NB4 (cell line): ENCODE measurements at regions not wholly inside any gene's neighbourhood (a gene's known extent, or its start where the extent isn't known, plus 50 kb on each side); places are given as distances from the start of the nearest gene placed in this dataset.

Source experiments
- DNase-seq: peaks from one replicate; pipeline ENCODE4 v3.0.0; 2010; ENCODE audit warnings: low read depth
- H3K4me3 ChIP-seq: one replicate; pipeline ENCODE4 v1.5.1; 2011; ENCODE audit warnings: mild to moderate bottlenecking, low read depth, low read length, moderate library complexity
- CTCF ChIP-seq: IDR thresholded peaks from one replicate; pipeline ENCODE4 v1.5.1; 2012; ENCODE audit warnings: low read depth, low read length
- MAX ChIP-seq: IDR thresholded peaks from 2 replicates; pipeline ENCODE4 v1.6.1; 2011; ENCODE audit warnings: low read depth, low read length
- MYC ChIP-seq: IDR thresholded peaks from 2 replicates; pipeline ENCODE4 v1.6.1; 2011; ENCODE audit warnings: low read depth, low read length
- POLR2A ChIP-seq: IDR thresholded peaks from 2 replicates; pipeline ENCODE4 v1.6.1; 2011; ENCODE audit warnings: mild to moderate bottlenecking; ENCODE audit not compliant: insufficient read length; ENCODE audit errors: extremely low read depth

GRCh38 chr10:65142641-65143435 lies 1621.6 kb downstream of the REEP3 start:
- TF ChIP-seq MAX (no peak), MYC (no peak), POLR2A (no peak), CTCF (no peak)
- H3K4me3 ChIP-seq = no peak overlapping the region
- DNase-seq = no peak

- no peak for TF ChIP-seq CTCF
- no peak for TF ChIP-seq POLR2A
- TF ChIP-seq MYC = no peak
- TF ChIP-seq MAX = no peak
- DNase-seq = no peak
- no peak overlapping the region for H3K4me3 ChIP-seq
Observed at GRCh38 chr10:65143723-65144122, 1622.5 kb downstream of the REEP3 start.

- TF ChIP-seq MYC (no peak), CTCF (no peak), POLR2A (no peak), MAX (no peak)
Observed at GRCh38 chr10:65149878-65150277, 1628.7 kb downstream of the REEP3 start.

GRCh38 chr10:65166272-65166671 lies 1645.1 kb downstream of the REEP3 start:
- TF ChIP-seq CTCF (no peak), POLR2A (no peak), MAX (no peak), MYC (no peak)

More at GRCh38 chr10:65149878-65150277, 1628.7 kb downstream of the REEP3 start:
- no peak overlapping the region for H3K4me3 ChIP-seq
- no peak for DNase-seq

GRCh38 chr10:65172249-65172648 lies 1651.0 kb downstream of the REEP3 start:
- no peak overlapping the region for H3K4me3 ChIP-seq
- DNase-seq = no peak
- no peak for TF ChIP-seq CTCF
- no peak for TF ChIP-seq MYC
- no peak for TF ChIP-seq POLR2A
- TF ChIP-seq MAX = no peak

More at GRCh38 chr10:65166272-65166671, 1645.1 kb downstream of the REEP3 start:
- H3K4me3 ChIP-seq = no peak overlapping the region
- DNase-seq = no peak

GRCh38 chr10:65176994-65177393 lies 1655.8 kb downstream of the REEP3 start:
- no peak for DNase-seq
- no peak overlapping the region for H3K4me3 ChIP-seq
- TF ChIP-seq MYC = no peak
- no peak for TF ChIP-seq CTCF
- no peak for TF ChIP-seq MAX
- TF ChIP-seq POLR2A = no peak
